HG03025 (cell line): ENCODE measurements at regions not wholly inside any gene's neighbourhood (a gene's known extent, or its start where the extent isn't known, plus 50 kb on each side); places are given as distances from the start of the nearest gene placed in this dataset.

Experiments
- ATAC-seq: cut with Tn5 transposase; IDR thresholded peaks from one replicate; pipeline ENCODE4 v1.9.1; 2021; ENCODE audit warnings: mild to moderate bottlenecking, moderate library complexity; ENCODE audit not compliant: unreplicated experiment, low FRiP score

GRCh38 chr2:3101016-3101942, 276.3 kb downstream of the EIPR1 start:
- ATAC-seq, result no peak

- ATAC-seq, result no peak
Observed at GRCh38 chr2:3100386-3100785, 277.2 kb downstream of the EIPR1 start.

GRCh38 chr2:3099860-3100234, 277.8 kb downstream of the EIPR1 start:
- no peak for ATAC-seq

- ATAC-seq, result no peak
Observed at GRCh38 chr2:3099145-3099859, 278.3 kb downstream of the EIPR1 start.

GRCh38 chr2:3098231-3098630, 279.4 kb downstream of the EIPR1 start:
- ATAC-seq, result no peak

GRCh38 chr2:3097804-3098203, 279.8 kb downstream of the EIPR1 start:
- ATAC-seq, result no peak

- no peak for ATAC-seq
Observed at GRCh38 chr2:3094999-3095958, 282.3 kb downstream of the EIPR1 start.

GRCh38 chr2:3094318-3094717, 283.3 kb downstream of the EIPR1 start:
- no peak for ATAC-seq

GRCh38 chr2:3091696-3092095, 285.9 kb downstream of the EIPR1 start:
- no peak for ATAC-seq

GRCh38 chr2:3082705-3083104, 294.9 kb downstream of the EIPR1 start:
- ATAC-seq, result no peak

GRCh38 chr2:3079959-3080948, 297.4 kb downstream of the EIPR1 start:
- ATAC-seq, result no peak

GRCh38 chr2:3079466-3079865, 298.2 kb downstream of the EIPR1 start:
- ATAC-seq, result no peak

GRCh38 chr2:3078684-3079083, 298.9 kb downstream of the EIPR1 start:
- no peak for ATAC-seq

GRCh38 chr2:3076848-3077642, 300.6 kb downstream of the EIPR1 start:
- ATAC-seq, result no peak

- ATAC-seq, result no peak
Observed at GRCh38 chr2:3075991-3076340, 301.7 kb downstream of the EIPR1 start.

- no peak for ATAC-seq
Observed at GRCh38 chr2:3075316-3075990, 302.2 kb downstream of the EIPR1 start.

GRCh38 chr2:3073704-3074103, 303.9 kb downstream of the EIPR1 start:
- ATAC-seq, result no peak

- no peak for ATAC-seq
Observed at GRCh38 chr2:3073041-3073595, 304.5 kb downstream of the EIPR1 start.
